HEK293T (cell line): ENCODE measurements at regions not wholly inside any gene's neighbourhood (a gene's known extent, or its start where the extent isn't known, plus 50 kb on each side); places are given as distances from the start of the nearest gene placed in this dataset.

Experiments
- CTCF ChIA-PET: fragments of 350-600 bp; formaldehyde crosslinking; extraction: SDS; loops from one replicate; lab custom pipeline; 2021; ENCODE audit warnings: antibody characterized with exemption, inconsistent platforms; lab: Yijun Ruan, JAX
- POLR2A ChIA-PET: fragments of 350-600 bp; formaldehyde crosslinking; extraction: SDS; loops from one replicate; lab custom pipeline; 2020; ENCODE audit warnings: antibody characterized with exemption, inconsistent platforms; lab: Yijun Ruan, JAX
- DNase-seq: peaks from one replicate; pipeline ENCODE4 v3.0.0; 2012; ENCODE audit warnings: mixed read lengths; ENCODE audit errors: extremely low spot score
- ARNT ChIP-seq: fragments of 450-650 bp; IDR thresholded peaks from 2 replicates; pipeline ENCODE4 v1.6.1; 2017; ENCODE audit warnings: mild to moderate bottlenecking
- BHLHE40 ChIP-seq: fragments of 450-650 bp; IDR thresholded peaks from 2 replicates; pipeline ENCODE4 v1.6.1; 2016; ENCODE audit warnings: mild to moderate bottlenecking, moderate library complexity, borderline replicate concordance
- CTBP1 ChIP-seq: fragments of 450-650 bp; IDR thresholded peaks from 2 replicates; pipeline ENCODE4 v1.6.1; 2016; ENCODE audit warnings: borderline replicate concordance
- ELF4 ChIP-seq: fragments of 450-650 bp; IDR thresholded peaks from 2 replicates; pipeline ENCODE4 v1.6.1; 2017; ENCODE audit warnings: antibody characterized with exemption
- FOXA1 ChIP-seq: fragments of 450-650 bp; IDR thresholded peaks from 2 replicates; pipeline ENCODE4 v1.6.1; 2016; ENCODE audit warnings: mild to moderate bottlenecking
- FOXK2 ChIP-seq: fragments of 450-650 bp; IDR thresholded peaks from 2 replicates; pipeline ENCODE4 v1.6.1; 2016; ENCODE audit warnings: mild to moderate bottlenecking
- FOXM1 ChIP-seq: fragments of 450-650 bp; IDR thresholded peaks from 2 replicates; pipeline ENCODE4 v1.6.1; 2017; ENCODE audit warnings: mild to moderate bottlenecking, borderline replicate concordance
- HDGF ChIP-seq: fragments of 450-650 bp; IDR thresholded peaks from 2 replicates; pipeline ENCODE4 v1.6.1; 2017; ENCODE audit warnings: antibody characterized with exemption, borderline replicate concordance
- L3MBTL2 ChIP-seq: fragments of 450-650 bp; conservative IDR thresholded peaks from 2 replicates; pipeline ENCODE4 v1.6.1; 2016; ENCODE audit warnings: mild to moderate bottlenecking
- LEF1 ChIP-seq: fragments of 450-650 bp; IDR thresholded peaks from 2 replicates; pipeline ENCODE4 v1.6.1; 2017; ENCODE audit warnings: mild to moderate bottlenecking, borderline replicate concordance
- NFRKB ChIP-seq: fragments of 450-650 bp; IDR thresholded peaks from 2 replicates; pipeline ENCODE4 v1.6.1; 2016; ENCODE audit warnings: mild to moderate bottlenecking, moderate library complexity
- PKNOX1 ChIP-seq: fragments of 450-650 bp; IDR thresholded peaks from 2 replicates; pipeline ENCODE4 v1.6.1; 2016
- SP1 ChIP-seq: fragments of 450-650 bp; IDR thresholded peaks from 2 replicates; pipeline ENCODE4 v1.6.1; 2017
- SUZ12 ChIP-seq: fragments of 450-650 bp; IDR thresholded peaks from 2 replicates; pipeline ENCODE4 v1.6.1; 2016; ENCODE audit warnings: mild to moderate bottlenecking
- TARDBP ChIP-seq: fragments of 450-650 bp; IDR thresholded peaks from 2 replicates; pipeline ENCODE4 v1.6.1; 2016
- ZNF384 ChIP-seq: fragments of 450-650 bp; IDR thresholded peaks from 2 replicates; pipeline ENCODE4 v1.6.1; 2016

- TF ChIP-seq LEF1 = no peak
- TF ChIP-seq ELF4 = no peak
- no peak for TF ChIP-seq NFRKB
- no peak for TF ChIP-seq CTBP1
- no peak for TF ChIP-seq FOXM1
- TF ChIP-seq ARNT = no peak
- no peak for TF ChIP-seq BHLHE40
- CTCF ChIA-PET = no interaction called here
Measured at GRCh38 chr1:80827666-80828065, 973.1 kb upstream of the ADGRL2 start.

GRCh38 chr1:80825067-80825466 is 975.7 kb upstream of the ADGRL2 start:
- 0 out of 2 replicates have a peak, but pooled peaks have one; percentile 50 for TF ChIP-seq ARNT
- TF ChIP-seq FOXA1 = peak; percentile 29; the same call in 1 of the 2 replicates
- no peak for TF ChIP-seq LEF1
- no peak for TF ChIP-seq SUZ12
- no peak for TF ChIP-seq NFRKB
- TF ChIP-seq ELF4 = no peak
- TF ChIP-seq FOXK2 = no peak
- peak; percentile 72 for TF ChIP-seq CTBP1
- no peak for TF ChIP-seq SP1
- TF ChIP-seq FOXM1 = peak; percentile 82
- TF ChIP-seq L3MBTL2 = no peak
- peak; percentile 37; the same call in 1 of the 2 replicates for TF ChIP-seq TARDBP
- TF ChIP-seq HDGF = no peak
- no peak for TF ChIP-seq BHLHE40
- TF ChIP-seq PKNOX1 = peak; percentile 61
- peak; percentile 67 for TF ChIP-seq ZNF384
- POLR2A ChIA-PET = no interaction called here
- CTCF ChIA-PET = no interaction called here
- peak; percentile 25 for DNase-seq

More at GRCh38 chr1:80827666-80828065, 973.1 kb upstream of the ADGRL2 start:
- no peak for DNase-seq
- POLR2A ChIA-PET = no interaction called here

- ChIA-PET CTCF (no interaction called here), POLR2A (no interaction called here)
Measured at GRCh38 chr1:80818211-80818610, 982.5 kb upstream of the ADGRL2 start.

GRCh38 chr1:80807981-80808380 is 992.8 kb upstream of the ADGRL2 start:
- DNase-seq = no peak
- TF ChIP-seq FOXA1 = no peak
- TF ChIP-seq PKNOX1 = no peak
- TF ChIP-seq NFRKB = no peak
- no peak for TF ChIP-seq BHLHE40
- TF ChIP-seq ELF4 = no peak
- no peak for TF ChIP-seq SUZ12
- CTCF ChIA-PET = no interaction called here
- POLR2A ChIA-PET = no interaction called here

More at GRCh38 chr1:80818211-80818610, 982.5 kb upstream of the ADGRL2 start:
- TF ChIP-seq L3MBTL2 = no peak
- TF ChIP-seq SP1 = no peak
- no peak for TF ChIP-seq CTBP1
- no peak for TF ChIP-seq LEF1
- no peak for TF ChIP-seq TARDBP
- no peak for TF ChIP-seq HDGF
- no peak for TF ChIP-seq NFRKB
- no peak for TF ChIP-seq FOXM1
- TF ChIP-seq ELF4 = no peak
- TF ChIP-seq PKNOX1 = no peak
- no peak for TF ChIP-seq SUZ12
- no peak for TF ChIP-seq FOXA1
- no peak for TF ChIP-seq ZNF384
- TF ChIP-seq BHLHE40 = no peak
- TF ChIP-seq FOXK2 = no peak
- TF ChIP-seq ARNT = no peak
- no peak for DNase-seq

GRCh38 chr1:80806431-80806830 is 994.3 kb upstream of the ADGRL2 start:
- TF ChIP-seq ARNT (no peak), HDGF (no peak), CTBP1 (no peak), ELF4 (no peak), PKNOX1 (no peak), SP1 (no peak), L3MBTL2 (no peak), SUZ12 (no peak), NFRKB (no peak)
- CTCF ChIA-PET = no interaction called here
- DNase-seq = no peak
- POLR2A ChIA-PET = no interaction called here

GRCh38 chr1:80801695-80802094 is 999.0 kb upstream of the ADGRL2 start:
- no peak for DNase-seq
- TF ChIP-seq HDGF (no peak), FOXM1 (no peak), LEF1 (no peak), ARNT (no peak), SUZ12 (no peak), L3MBTL2 (no peak), CTBP1 (no peak), SP1 (no peak), FOXA1 (no peak), TARDBP (no peak), BHLHE40 (no peak), ZNF384 (no peak), PKNOX1 (no peak), NFRKB (no peak), ELF4 (no peak), FOXK2 (no peak)
- ChIA-PET POLR2A (no interaction called here), CTCF (no interaction called here)
